ENCODE measurements at regions not wholly inside any gene's neighbourhood (a gene's known extent, or its start where the extent isn't known, plus 50 kb on each side); places are given as distances from the start of the nearest gene placed in this dataset.

DNA sequence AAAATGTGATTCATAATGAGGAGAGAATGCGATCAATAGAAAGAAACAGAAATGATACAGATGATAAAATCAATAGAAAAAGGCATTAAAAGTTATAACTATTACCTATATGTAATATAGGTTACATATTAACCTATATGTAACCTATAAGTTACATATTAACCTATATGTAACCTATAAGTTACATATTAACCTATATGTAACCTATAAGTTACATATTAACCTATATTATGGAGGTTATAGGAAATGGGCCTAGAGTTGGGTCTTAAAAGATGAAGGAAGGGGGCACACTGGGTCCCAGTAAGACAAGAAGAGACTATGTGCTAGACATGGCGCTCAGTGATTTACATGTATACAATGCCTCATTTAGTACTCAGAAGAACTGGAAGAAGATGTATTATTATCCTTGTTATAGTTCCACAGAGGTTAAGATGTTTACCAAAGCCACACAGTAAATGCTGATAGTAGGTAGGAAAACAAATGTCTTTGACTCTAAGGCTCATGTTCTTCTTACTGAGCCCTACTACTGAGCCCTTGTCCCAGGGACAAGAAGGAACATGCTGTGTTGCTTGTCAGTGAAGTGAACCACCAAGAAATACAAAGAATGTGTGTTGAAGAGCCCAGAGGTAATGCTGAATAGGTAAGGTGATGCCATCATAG, 444.6 kb upstream of the PLXNA2 start:
- Histone ChIP-seq H3K27ac (no peak overlapping the region), H3K27me3 (ENCODE audit: insufficient read depth, low read depth) (no peaks in the 10 kb centered on the region), H3K9me3 (ENCODE audit: insufficient read depth, low read depth) (no peaks in the 10 kb centered on the region), H3K4me2 (no peak overlapping the region), H3K36me3 (ENCODE audit: low read depth) (no peaks in the 10 kb centered on the region), H3K4me3 (no peak overlapping the region), H3K79me2 (ENCODE audit: low read depth) (no peaks in the 10 kb centered on the region), H4K20me1 (ENCODE audit: insufficient read depth) (no peaks in the 10 kb centered on the region), H2AFZ (no peak overlapping the region), H3K4me1 (replicated peaks; ENCODE audit: insufficient read depth) (no peaks in the 10 kb centered on the region), H3K9me2 (ENCODE audit: insufficient read depth) (no peaks in the 10 kb centered on the region), H3F3A (ENCODE audit: insufficient read depth, low read depth) (no peaks in the 10 kb centered on the region)
- intact Hi-C loops (cut with micrococcal nuclease; ENCODE audit: unreplicated experiment), result no loop called here
- POLR2A ChIA-PET (ENCODE audit: unreplicated experiment), result no interaction called here
- TF ChIP-seq, protein P1, sequence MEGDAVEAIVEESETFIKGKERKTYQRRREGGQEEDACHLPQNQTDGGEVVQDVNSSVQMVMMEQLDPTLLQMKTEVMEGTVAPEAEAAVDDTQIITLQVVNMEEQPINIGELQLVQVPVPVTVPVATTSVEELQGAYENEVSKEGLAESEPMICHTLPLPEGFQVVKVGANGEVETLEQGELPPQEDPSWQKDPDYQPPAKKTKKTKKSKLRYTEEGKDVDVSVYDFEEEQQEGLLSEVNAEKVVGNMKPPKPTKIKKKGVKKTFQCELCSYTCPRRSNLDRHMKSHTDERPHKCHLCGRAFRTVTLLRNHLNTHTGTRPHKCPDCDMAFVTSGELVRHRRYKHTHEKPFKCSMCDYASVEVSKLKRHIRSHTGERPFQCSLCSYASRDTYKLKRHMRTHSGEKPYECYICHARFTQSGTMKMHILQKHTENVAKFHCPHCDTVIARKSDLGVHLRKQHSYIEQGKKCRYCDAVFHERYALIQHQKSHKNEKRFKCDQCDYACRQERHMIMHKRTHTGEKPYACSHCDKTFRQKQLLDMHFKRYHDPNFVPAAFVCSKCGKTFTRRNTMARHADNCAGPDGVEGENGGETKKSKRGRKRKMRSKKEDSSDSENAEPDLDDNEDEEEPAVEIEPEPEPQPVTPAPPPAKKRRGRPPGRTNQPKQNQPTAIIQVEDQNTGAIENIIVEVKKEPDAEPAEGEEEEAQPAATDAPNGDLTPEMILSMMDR (conservative IDR thresholded peaks at IDR 0.05), result no peak
- TF ChIP-seq EZH2 (IDR thresholded peaks at IDR 0.05; ENCODE audit: low read depth), result no peak
- BruUV-seq (replicated peaks), result no TSS peak
- no peak for DNase-seq
- CTCF ChIA-PET, result no interaction called here

GRCh38 chr1:208691012-208691411, 446.8 kb upstream of the PLXNA2 start:
- ChIA-PET CTCF (no interaction called here), POLR2A (ENCODE audit: unreplicated experiment) (no interaction called here)
- no peaks in the 10 kb centered on the region for H3F3A ChIP-seq (ENCODE audit: insufficient read depth, low read depth)
- H2AFZ ChIP-seq, result no peak overlapping the region
- H3K79me2 ChIP-seq (ENCODE audit: low read depth), result no peaks in the 10 kb centered on the region
- no peaks in the 10 kb centered on the region for H3K36me3 ChIP-seq (ENCODE audit: low read depth)
- no peaks in the 10 kb centered on the region for H3K4me1 ChIP-seq (replicated peaks; ENCODE audit: insufficient read depth)
- H4K20me1 ChIP-seq (ENCODE audit: insufficient read depth), result no peaks in the 10 kb centered on the region
- no peak for TF ChIP-seq EZH2 (IDR thresholded peaks at IDR 0.05; ENCODE audit: low read depth)
- TF ChIP-seq, protein P1 (conservative IDR thresholded peaks at IDR 0.05), result no peak
- no peak for DNase-seq
- H3K9me2 ChIP-seq (ENCODE audit: insufficient read depth), result no peaks in the 10 kb centered on the region
- BruUV-seq (replicated peaks), result no TSS peak
- no peak overlapping the region for H3K4me3 ChIP-seq
- no peak overlapping the region for H3K27ac ChIP-seq
- no peak overlapping the region for H3K4me2 ChIP-seq
- H3K27me3 ChIP-seq (ENCODE audit: insufficient read depth, low read depth), result no peaks in the 10 kb centered on the region
- no peaks in the 10 kb centered on the region for H3K9me3 ChIP-seq (ENCODE audit: insufficient read depth, low read depth)
- intact Hi-C loops (cut with micrococcal nuclease; ENCODE audit: unreplicated experiment), result no loop called here

DNA sequence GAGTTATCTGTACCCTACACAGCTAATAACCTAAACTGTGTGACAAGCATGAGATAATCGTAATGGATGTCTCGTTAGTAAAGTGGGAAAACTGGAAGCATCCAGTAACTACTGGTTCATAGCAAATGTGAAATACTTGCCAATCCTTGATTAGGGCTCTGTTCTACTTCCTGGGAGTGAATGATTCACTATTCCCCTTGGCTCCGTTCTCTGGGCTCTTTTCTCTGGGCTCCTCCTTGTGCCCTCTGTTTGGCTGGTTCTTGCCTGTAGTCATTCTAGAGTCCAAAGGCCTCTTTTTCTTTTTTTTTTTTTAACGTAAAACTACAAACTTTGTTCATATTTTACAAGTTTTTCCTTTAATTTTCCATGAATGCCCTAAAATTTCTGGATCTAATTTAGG, 465.8 kb upstream of the PLXNA2 start:
- H3K9me2 ChIP-seq (ENCODE audit: insufficient read depth), result no peaks in the 10 kb centered on the region; the same call in 1 of the 2 replicates
- no peaks in the 10 kb centered on the region for H4K20me1 ChIP-seq (ENCODE audit: insufficient read depth)
- H3K79me2 ChIP-seq (ENCODE audit: low read depth), result no peaks in the 10 kb centered on the region
- intact Hi-C loops (cut with micrococcal nuclease; ENCODE audit: unreplicated experiment), result no loop called here
- 0 out of 2 replicates have a peak, but pooled peaks cover 4% of the 10 kb centered on the region for H3K27me3 ChIP-seq (ENCODE audit: insufficient read depth, low read depth)
- H3K4me2 ChIP-seq, result no peak overlapping the region
- no peaks in the 10 kb centered on the region for H3K4me1 ChIP-seq (replicated peaks; ENCODE audit: insufficient read depth)
- no peaks in the 10 kb centered on the region for H3F3A ChIP-seq (ENCODE audit: insufficient read depth, low read depth)
- no peaks in the 10 kb centered on the region for H3K9me3 ChIP-seq (ENCODE audit: insufficient read depth, low read depth)
- H3K36me3 ChIP-seq (ENCODE audit: low read depth), result no peaks in the 10 kb centered on the region
- no peak overlapping the region for H3K27ac ChIP-seq
- TF ChIP-seq, protein P1 (conservative IDR thresholded peaks at IDR 0.05), result no peak
- no peak for TF ChIP-seq EZH2 (IDR thresholded peaks at IDR 0.05; ENCODE audit: low read depth)
- DNase-seq, result no peak
- no peak overlapping the region for H3K4me3 ChIP-seq
- H2AFZ ChIP-seq, result no peak overlapping the region
- no TSS peak for BruUV-seq (replicated peaks)
- ChIA-PET CTCF (no interaction called here), POLR2A (ENCODE audit: unreplicated experiment) (no interaction called here)

All from PC-9 (cell line).